Panc1 (cell line): ENCODE measurements at regions not wholly inside any gene's neighbourhood (a gene's known extent, or its start where the extent isn't known, plus 50 kb on each side); places are given as distances from the start of the nearest gene placed in this dataset.

Source experiments
- CTCF ChIP-seq: fragments of 450-650 bp; IDR thresholded peaks from 2 replicates; pipeline ENCODE4 v1.5.1; 2017; ENCODE audit warnings: mild to moderate bottlenecking
- POLR2AphosphoS5 ChIP-seq: IDR thresholded peaks from 2 replicates; pipeline ENCODE4 v1.6.1; 2012; ENCODE audit warnings: mild to moderate bottlenecking, low read depth, low read length, moderate library complexity
- REST ChIP-seq, 2 experiments: IDR thresholded peaks; 2 replicates each; pipeline ENCODE4 v1.6.1; 2011 to 2012; ENCODE audit warnings: low read depth in 2 of 2, control low read depth in 1 of 2, low read length in 1 of 2, mild to moderate bottlenecking in 1 of 2, moderate library complexity in 1 of 2; ENCODE audit not compliant: insufficient read depth in 1 of 2
- SIN3A ChIP-seq: IDR thresholded peaks from 2 replicates; pipeline ENCODE4 v1.6.1; 2012; ENCODE audit warnings: low read depth, mild to moderate bottlenecking, low read length, moderate library complexity, borderline replicate concordance; ENCODE audit not compliant: insufficient read depth

- TF ChIP-seq CTCF (no peak), POLR2AphosphoS5 (no peak), SIN3A (no peak), REST (IDR thresholded peaks at IDR 0.05; ENCODE audit: insufficient read depth in 1 of 2, low read depth in 2 of 2, low read length in 1 of 2) (no peak)
Observed at GRCh38 chr6:47391675-47392074, 82.0 kb upstream of the TNFRSF21 start.
